ENCODE measurements at regions not wholly inside any gene's neighbourhood (a gene's known extent, or its start where the extent isn't known, plus 50 kb on each side); places are given as distances from the start of the nearest gene placed in this dataset.

GRCh38 chr21:28675331-28676041 is 317.2 kb downstream of the LTN1 start:
- Mint-ChIP-seq H3K9me3 (peaks cover 8 to 19% of the 10 kb centered on the region in 2 donors), H3K27ac (no peak overlapping the region), H3K4me1 (peaks cover 0 to 2% of the 10 kb centered on the region in 2 donors), H3K36me3 (peaks cover 4 to 6% of the 10 kb centered on the region in 2 donors), H3K27me3 (peaks cover 0 to 7% of the 10 kb centered on the region in 2 donors), H3K4me3 (no peak overlapping the region)
- DNase-seq, result no peak
- ATAC-seq (replicated peaks), result no peak

DNA sequence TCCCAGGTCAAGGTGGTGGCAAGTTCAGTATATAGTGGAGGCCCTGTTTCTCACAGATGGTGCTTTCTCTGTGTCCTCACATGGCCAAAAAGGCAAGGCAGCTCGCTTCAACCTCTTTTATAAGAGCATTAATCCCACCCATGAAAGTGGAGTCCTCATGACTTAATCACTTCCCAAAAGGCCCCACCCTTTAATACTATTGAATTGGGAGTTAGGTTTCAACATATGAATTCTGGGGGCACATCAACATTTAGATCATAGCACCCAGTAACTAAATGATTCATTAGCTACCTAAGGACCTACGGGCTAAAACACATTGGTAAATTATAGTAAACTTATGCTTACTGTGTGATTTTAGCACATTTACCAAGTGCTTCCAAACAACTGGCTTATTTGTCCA is 317.9 kb downstream of the LTN1 start:
- H3K9me3 Mint-ChIP-seq, result peaks cover 8 to 20% of the 10 kb centered on the region in 2 donors

GRCh38 chr21:28671549-28672195 is 321.0 kb downstream of the LTN1 start:
- H3K27ac Mint-ChIP-seq, result no peak overlapping the region
- peaks cover 0 to 2% of the 10 kb centered on the region in 2 donors for H3K4me1 Mint-ChIP-seq
- ATAC-seq (replicated peaks) (no peak), DNase-seq (no peak)
- no peaks in the 10 kb centered on the region for H3K27me3 Mint-ChIP-seq
- H3K9me3 Mint-ChIP-seq, result peaks cover 10 to 11% of the 10 kb centered on the region in 2 donors
- no peak overlapping the region for H3K4me3 Mint-ChIP-seq
- H3K36me3 Mint-ChIP-seq, result peaks cover 5 to 7% of the 10 kb centered on the region in 2 donors

More for the DNA sequence above, 317.9 kb downstream of the LTN1 start:
- Mint-ChIP-seq H3K4me3 (no peak overlapping the region), H3K36me3 (peaks cover 5 to 7% of the 10 kb centered on the region in 2 donors), H3K4me1 (peaks cover 0 to 2% of the 10 kb centered on the region in 2 donors), H3K27ac (no peak overlapping the region), H3K27me3 (peaks cover 0 to 7% of the 10 kb centered on the region in 2 donors)
- no peak for DNase-seq
- no peak for ATAC-seq (replicated peaks)

DNA sequence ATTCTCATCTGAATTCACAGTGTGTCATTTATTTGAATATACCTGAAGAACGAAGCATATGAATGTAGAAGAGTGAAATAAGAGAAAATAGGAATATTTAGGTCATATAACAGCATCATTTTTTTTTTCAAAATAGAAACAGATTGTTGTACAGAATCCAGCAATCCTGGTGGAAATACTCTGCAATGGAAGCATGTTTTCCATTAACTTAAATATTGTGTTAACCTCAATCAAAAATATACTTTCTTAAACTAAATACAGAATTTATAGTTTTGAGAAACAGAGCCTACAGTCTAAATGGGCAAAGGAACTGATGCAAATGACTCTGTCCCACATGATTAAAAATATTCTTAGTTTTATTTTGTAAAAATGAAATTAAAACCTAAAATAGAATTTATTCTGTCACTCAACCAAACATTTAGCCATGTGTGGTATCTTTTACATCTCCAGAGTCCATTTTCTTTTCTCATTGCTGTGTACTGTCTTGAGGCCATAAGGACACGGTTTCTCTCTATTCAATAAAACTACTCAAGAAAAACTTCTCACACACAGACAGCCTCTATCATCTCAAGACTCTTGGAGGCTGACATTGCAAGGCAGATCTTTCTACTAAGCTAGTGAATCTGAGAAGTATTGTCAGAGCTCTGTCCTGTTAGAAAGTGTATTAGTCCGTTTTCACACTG is 322.6 kb downstream of the LTN1 start:
- Mint-ChIP-seq H3K36me3 (peaks cover 5 to 7% of the 10 kb centered on the region in 2 donors), H3K4me1 (peaks cover 0 to 2% of the 10 kb centered on the region in 2 donors), H3K27me3 (no peaks in the 10 kb centered on the region), H3K9me3 (peaks cover 10 to 11% of the 10 kb centered on the region in 2 donors), H3K27ac (no peak overlapping the region), H3K4me3 (no peak overlapping the region)
- ATAC-seq (replicated peaks) (no peak), DNase-seq (no peak)

DNA sequence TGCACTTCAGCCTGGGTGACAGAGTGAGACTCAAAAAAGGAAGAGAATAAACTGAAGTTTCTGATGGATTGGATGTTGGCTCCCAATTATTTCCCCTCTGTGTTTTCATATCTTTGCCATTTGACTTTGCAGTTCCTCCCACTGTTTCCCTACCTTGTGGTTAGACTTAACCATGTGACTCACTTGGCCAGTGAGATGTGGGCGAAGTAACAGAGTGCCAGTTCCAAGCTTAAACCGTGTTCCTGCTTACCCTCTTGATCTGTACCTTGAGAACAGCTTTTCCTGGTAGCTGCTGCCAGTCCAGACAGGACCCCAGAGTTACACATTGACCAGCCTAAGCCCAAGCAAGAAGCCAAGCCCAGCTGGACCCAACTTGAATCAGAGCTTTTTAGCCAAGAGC is 323.4 kb downstream of the LTN1 start:
- peaks cover 0 to 2% of the 10 kb centered on the region in 2 donors for H3K4me1 Mint-ChIP-seq
- H3K27ac Mint-ChIP-seq, result no peak overlapping the region
- DNase-seq (no peak), ATAC-seq (replicated peaks) (no peak)
- H3K27me3 Mint-ChIP-seq, result no peaks in the 10 kb centered on the region
- no peak overlapping the region for H3K4me3 Mint-ChIP-seq
- peaks cover 10 to 11% of the 10 kb centered on the region in 2 donors for H3K9me3 Mint-ChIP-seq
- H3K36me3 Mint-ChIP-seq, result peaks cover 5 to 7% of the 10 kb centered on the region in 2 donors

DNA sequence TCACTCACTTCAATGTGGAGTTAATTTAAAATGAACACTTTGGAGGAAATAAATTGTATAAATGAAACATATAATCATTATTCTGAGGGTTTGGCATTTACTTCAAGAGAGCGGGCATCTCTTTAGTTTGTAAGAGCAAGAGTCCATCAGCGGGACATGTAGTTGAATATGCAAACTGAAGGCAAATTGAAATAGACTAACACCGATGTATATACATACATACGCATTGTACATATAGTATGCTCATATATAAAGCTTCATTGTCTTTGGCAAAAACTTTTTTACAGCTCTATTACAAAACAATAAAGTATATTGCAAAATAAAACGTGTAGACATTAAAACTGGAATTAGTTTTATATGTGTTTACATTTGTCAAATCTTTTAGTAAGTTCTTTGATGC is 328.9 kb downstream of the LTN1 start:
- ATAC-seq (replicated peaks) (no peak), DNase-seq (no peak)
- no peak overlapping the region for H3K27ac Mint-ChIP-seq
- no peaks in the 10 kb centered on the region for H3K4me1 Mint-ChIP-seq
- H3K9me3 Mint-ChIP-seq, result peaks cover 0 to 1% of the 10 kb centered on the region in 2 donors
- H3K27me3 Mint-ChIP-seq, result no peaks in the 10 kb centered on the region
- H3K36me3 Mint-ChIP-seq, result no peaks in the 10 kb centered on the region
- no peak overlapping the region for H3K4me3 Mint-ChIP-seq

- DNase-seq, result no peak
- ATAC-seq (replicated peaks), result no peak
Measured at GRCh38 chr21:28663111-28663693, 329.5 kb downstream of the LTN1 start.

DNA sequence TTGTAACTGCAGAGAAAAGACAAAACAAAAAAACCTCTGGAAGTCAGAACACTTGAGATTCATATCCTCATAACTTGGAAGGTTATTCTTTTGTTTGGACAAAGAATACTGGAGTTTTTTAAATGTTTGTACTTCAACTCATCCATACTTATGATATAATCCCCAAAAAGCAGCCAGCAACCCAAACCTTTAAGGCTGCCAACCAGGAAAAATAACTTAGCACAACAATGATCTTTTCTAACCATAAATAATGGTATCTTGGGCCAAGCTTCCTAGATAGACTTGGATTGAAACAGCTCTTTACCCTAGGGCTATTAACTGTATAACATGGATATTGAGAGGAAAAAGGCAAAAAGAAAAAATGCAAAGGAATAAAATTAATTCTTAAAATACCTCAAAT is 335.1 kb downstream of the LTN1 start:
- no peak overlapping the region for H3K4me3 Mint-ChIP-seq
- ATAC-seq (replicated peaks) (no peak), DNase-seq (no peak)
- peaks cover 0 to 6% of the 10 kb centered on the region in 2 donors for H3K9me3 Mint-ChIP-seq
- H3K4me1 Mint-ChIP-seq, result no peaks in the 10 kb centered on the region
- H3K27me3 Mint-ChIP-seq, result peaks cover 0 to 4% of the 10 kb centered on the region in 2 donors
- no peaks in the 10 kb centered on the region for H3K36me3 Mint-ChIP-seq
- H3K27ac Mint-ChIP-seq, result no peak overlapping the region

More at GRCh38 chr21:28663111-28663693, 329.5 kb downstream of the LTN1 start:
- Mint-ChIP-seq H3K27ac (no peak overlapping the region), H3K4me1 (no peaks in the 10 kb centered on the region), H3K9me3 (no peaks in the 10 kb centered on the region), H3K27me3 (no peaks in the 10 kb centered on the region), H3K4me3 (no peak overlapping the region), H3K36me3 (no peaks in the 10 kb centered on the region)

GRCh38 chr21:28655471-28655870 is 337.2 kb downstream of the LTN1 start:
- ATAC-seq (replicated peaks), result no peak
- DNase-seq, result no peak
- Mint-ChIP-seq H3K4me3 (no peak overlapping the region), H3K27me3 (peaks cover 0 to 4% of the 10 kb centered on the region in 2 donors), H3K4me1 (no peaks in the 10 kb centered on the region), H3K9me3 (peaks cover 0 to 6% of the 10 kb centered on the region in 2 donors), H3K27ac (no peak overlapping the region), H3K36me3 (no peaks in the 10 kb centered on the region)

- no peak overlapping the region for H3K4me3 Mint-ChIP-seq
- DNase-seq, result no peak
- peaks cover 0 to 6% of the 10 kb centered on the region in 2 donors for H3K9me3 Mint-ChIP-seq
- H3K27me3 Mint-ChIP-seq, result peaks cover 0 to 4% of the 10 kb centered on the region in 2 donors
- no peak overlapping the region for H3K27ac Mint-ChIP-seq
- no peak for ATAC-seq (replicated peaks)
- H3K4me1 Mint-ChIP-seq, result no peaks in the 10 kb centered on the region
- H3K36me3 Mint-ChIP-seq, result no peaks in the 10 kb centered on the region
Measured at GRCh38 chr21:28654406-28654805, 338.3 kb downstream of the LTN1 start.

- no peak overlapping the region for H3K27ac Mint-ChIP-seq
- H3K4me3 Mint-ChIP-seq, result no peak overlapping the region
- DNase-seq (no peak), ATAC-seq (replicated peaks) (no peak)
- peaks cover 0 to 3% of the 10 kb centered on the region in 2 donors for H3K9me3 Mint-ChIP-seq
- peaks cover 0 to 8% of the 10 kb centered on the region in 2 donors for H3K36me3 Mint-ChIP-seq
- H3K27me3 Mint-ChIP-seq, result no peaks in the 10 kb centered on the region
- no peaks in the 10 kb centered on the region for H3K4me1 Mint-ChIP-seq
Measured at GRCh38 chr21:28644762-28645161, 347.9 kb downstream of the LTN1 start.

DNA sequence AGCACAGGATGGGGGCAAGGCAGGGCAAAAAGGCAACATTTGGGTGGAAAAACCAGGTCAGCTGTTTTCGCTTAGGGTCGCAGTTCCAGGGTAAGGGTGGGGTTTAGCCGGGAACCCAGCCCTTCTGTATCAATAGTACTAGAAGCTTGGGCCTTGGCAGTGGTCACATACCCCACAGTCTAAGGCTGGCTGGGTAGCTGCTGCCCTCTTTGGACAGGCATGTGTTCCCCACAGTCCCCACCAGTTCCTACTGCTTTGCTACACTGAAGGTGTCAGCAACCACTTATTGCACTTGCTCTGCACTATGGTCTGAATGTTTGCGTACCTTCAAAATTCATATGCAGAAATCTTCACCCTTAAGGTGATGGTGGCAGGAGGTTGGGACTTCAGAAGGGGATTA is 349.8 kb downstream of the LTN1 start:
- H3K9me3 Mint-ChIP-seq, result peaks cover 0 to 3% of the 10 kb centered on the region in 2 donors
- H3K4me1 Mint-ChIP-seq, result no peaks in the 10 kb centered on the region
- H3K36me3 Mint-ChIP-seq, result peaks cover 0 to 12% of the 10 kb centered on the region in 2 donors
- no peak overlapping the region for H3K27ac Mint-ChIP-seq
- ATAC-seq (replicated peaks) (no peak), DNase-seq (no peak)
- H3K27me3 Mint-ChIP-seq, result no peaks in the 10 kb centered on the region
- H3K4me3 Mint-ChIP-seq, result no peak overlapping the region

GRCh38 chr21:28641731-28642130 is 350.9 kb downstream of the LTN1 start:
- Mint-ChIP-seq H3K4me1 (no peaks in the 10 kb centered on the region), H3K9me3 (peaks cover 0 to 3% of the 10 kb centered on the region in 2 donors), H3K36me3 (peaks cover 0 to 12% of the 10 kb centered on the region in 2 donors), H3K27me3 (no peaks in the 10 kb centered on the region), H3K4me3 (no peak overlapping the region), H3K27ac (no peak overlapping the region)
- ATAC-seq (replicated peaks) (no peak), DNase-seq (no peak)

GRCh38 chr21:28640326-28640725 is 352.4 kb downstream of the LTN1 start:
- no peak for ATAC-seq (replicated peaks)
- Mint-ChIP-seq H3K36me3 (peaks cover 0 to 12% of the 10 kb centered on the region in 2 donors), H3K4me3 (no peak overlapping the region), H3K9me3 (peaks cover 0 to 3% of the 10 kb centered on the region in 2 donors), H3K4me1 (no peaks in the 10 kb centered on the region), H3K27ac (no peak overlapping the region), H3K27me3 (no peaks in the 10 kb centered on the region)
- no peak for DNase-seq

Measured in stimulated activated naive B cell treated with anti-CD40 and anti-IgM and Interleukin-4, amounts not matched to agents 10 μg/mL and 1 μg/mL and 100 μg/mL, for 72 hours (primary cell).